ENCODE measurements at regions not wholly inside any gene's neighbourhood (a gene's known extent, or its start where the extent isn't known, plus 50 kb on each side); places are given as distances from the start of the nearest gene placed in this dataset.

- DNase-seq (ENCODE audit: low spot score): peak; percentile 10
Observed at GRCh38 chr5:54742417-54742891, 224.9 kb downstream of the SNX18 start.

GRCh38 chr5:54741711-54742110, 224.2 kb downstream of the SNX18 start:
- DNase-seq (ENCODE audit: low spot score): no peak

GRCh38 chr5:54740141-54740540, 222.6 kb downstream of the SNX18 start:
- DNase-seq (ENCODE audit: low spot score): no peak

- DNase-seq (ENCODE audit: low spot score): no peak
Observed at GRCh38 chr5:54739371-54739770, 221.8 kb downstream of the SNX18 start.

GRCh38 chr5:54738973-54739367, 221.4 kb downstream of the SNX18 start:
- no peak for DNase-seq (ENCODE audit: low spot score)

GRCh38 chr5:54738118-54738972, 220.8 kb downstream of the SNX18 start:
- no peak for DNase-seq (ENCODE audit: low spot score)

- no peak for DNase-seq (ENCODE audit: low spot score)
Observed at GRCh38 chr5:54736003-54736797, 218.6 kb downstream of the SNX18 start.

- no peak for DNase-seq (ENCODE audit: low spot score)
Observed at GRCh38 chr5:54733101-54733500, 215.5 kb downstream of the SNX18 start.

- DNase-seq (ENCODE audit: low spot score): no peak
Observed at GRCh38 chr5:54732108-54732507, 214.5 kb downstream of the SNX18 start.

GRCh38 chr5:54728588-54728915, 211.0 kb downstream of the SNX18 start:
- no peak for DNase-seq (ENCODE audit: low spot score)

- no peak for DNase-seq (ENCODE audit: low spot score)
Observed at GRCh38 chr5:54727874-54728587, 210.5 kb downstream of the SNX18 start.

- no peak for DNase-seq (ENCODE audit: low spot score)
Observed at GRCh38 chr5:54725391-54726280, 208.1 kb downstream of the SNX18 start.

GRCh38 chr5:54722846-54723433, 205.4 kb downstream of the SNX18 start:
- DNase-seq (ENCODE audit: low spot score): no peak

- no peak for DNase-seq (ENCODE audit: low spot score)
Observed at GRCh38 chr5:54721951-54722654, 204.5 kb downstream of the SNX18 start.

- DNase-seq (ENCODE audit: low spot score): no peak
Observed at GRCh38 chr5:54721116-54721515, 203.6 kb downstream of the SNX18 start.

GRCh38 chr5:54720341-54720740, 202.8 kb downstream of the SNX18 start:
- DNase-seq (ENCODE audit: low spot score): no peak

GRCh38 chr5:54719384-54720283, 202.1 kb downstream of the SNX18 start:
- no peak for DNase-seq (ENCODE audit: low spot score)

GRCh38 chr5:54718656-54719055, 201.1 kb downstream of the SNX18 start:
- DNase-seq (ENCODE audit: low spot score): peak; percentile 7

- DNase-seq (ENCODE audit: low spot score): no peak
Observed at GRCh38 chr5:54717870-54718269, 200.3 kb downstream of the SNX18 start.
